Daoy (cell line): ENCODE measurements at regions not wholly inside any gene's neighbourhood (a gene's known extent, or its start where the extent isn't known, plus 50 kb on each side); places are given as distances from the start of the nearest gene placed in this dataset.
A peak's percentile ranks its signal among the peaks of the same experiment; 100 is the strongest.
"Not testable (repeated sequence)": the region's sequence is repeated elsewhere in the genome, so short reads cannot be mapped to it uniquely, and the experiment has no call there.

Experiments
- DNase-seq: peaks from one replicate; pipeline ENCODE4 v3.0.0-alpha.2; 2015; ENCODE audit warnings: low read depth

- DNase-seq: peak; percentile 1
These were observed 146.5 kb downstream of the SPANXN1 start for GRCh38 chrX:145393702-145394235.

- no peak for DNase-seq
These were observed 147.0 kb downstream of the SPANXN1 start for GRCh38 chrX:145394344-145394743.

- DNase-seq: no peak
These were observed 149.3 kb downstream of the SPANXN1 start for GRCh38 chrX:145396612-145397011.

GRCh38 chrX:145405012-145405411 lies 157.7 kb downstream of the SPANXN1 start:
- peak; percentile 4 for DNase-seq

GRCh38 chrX:145410622-145411021 lies 163.3 kb downstream of the SPANXN1 start:
- DNase-seq: no peak

GRCh38 chrX:145436211-145436610 lies 188.9 kb downstream of the SPANXN1 start:
- DNase-seq: not testable (repeated sequence)

GRCh38 chrX:145464650-145465049 lies 217.3 kb downstream of the SPANXN1 start:
- peak; percentile 8 for DNase-seq

GRCh38 chrX:145475725-145476124 lies 228.4 kb downstream of the SPANXN1 start:
- DNase-seq: no peak

- DNase-seq: no peak
These were observed 237.4 kb downstream of the SPANXN1 start for GRCh38 chrX:145484740-145485139.

- DNase-seq: no peak
These were observed 255.4 kb downstream of the SPANXN1 start for GRCh38 chrX:145502670-145503069.

GRCh38 chrX:145506214-145506613 lies 258.9 kb downstream of the SPANXN1 start:
- DNase-seq: peak; percentile 16

GRCh38 chrX:145524931-145525330 lies 277.6 kb downstream of the SPANXN1 start:
- no peak for DNase-seq

- DNase-seq: no peak
These were observed 285.0 kb downstream of the SPANXN1 start for GRCh38 chrX:145532176-145532780.

- no peak for DNase-seq
These were observed 284.1 kb upstream of the SLITRK2 start for GRCh38 chrX:145533534-145533933.

- no peak for DNase-seq
These were observed 268.1 kb upstream of the SLITRK2 start for GRCh38 chrX:145549496-145549895.

GRCh38 chrX:145552643-145553042 lies 265.0 kb upstream of the SLITRK2 start:
- no peak for DNase-seq

- DNase-seq: no peak
These were observed 263.9 kb upstream of the SLITRK2 start for GRCh38 chrX:145553702-145554101.

- no peak for DNase-seq
These were observed 254.5 kb upstream of the SLITRK2 start for GRCh38 chrX:145563159-145563558.

- peak; percentile 60 for DNase-seq
These were observed 207.6 kb upstream of the SLITRK2 start for GRCh38 chrX:145609951-145610511.

- no peak for DNase-seq
These were observed 203.7 kb upstream of the SLITRK2 start for GRCh38 chrX:145613894-145614293.

GRCh38 chrX:145620666-145621065 lies 197.0 kb upstream of the SLITRK2 start:
- DNase-seq: no peak

GRCh38 chrX:145623453-145623852 lies 194.2 kb upstream of the SLITRK2 start:
- no peak for DNase-seq

- DNase-seq: peak; percentile 8
These were observed 187.5 kb upstream of the SLITRK2 start for GRCh38 chrX:145630081-145630480.
